ENCODE measurements at regions not wholly inside any gene's neighbourhood (a gene's known extent, or its start where the extent isn't known, plus 50 kb on each side); places are given as distances from the start of the nearest gene placed in this dataset.

GRCh38 chr18:67682516-67682915, 166.0 kb upstream of the DSEL start:
- ChIA-PET POLR2A (no interaction called here), CTCF (no interaction called here)
- Histone ChIP-seq H3K27ac (ENCODE audit: low read length) (no peak overlapping the region), H3K27me3 (ENCODE audit: control insufficient read depth, insufficient read depth, low read length) (no peaks in the 10 kb centered on the region), H3K4me1 (ENCODE audit: control insufficient read depth, insufficient read depth, low read length) (no peaks in the 10 kb centered on the region), H3K4me3 (ENCODE audit: low read depth in 2 of 2, low read length in 2 of 2) (no peak overlapping the region), H3K9me3 (ENCODE audit: control insufficient read depth, insufficient read depth, low read depth, low read length) (no peaks in the 10 kb centered on the region), H3K36me3 (ENCODE audit: control insufficient read depth, insufficient read depth, low read length) (no peaks in the 10 kb centered on the region)
- no TSS peak for BruUV-seq (replicated peaks)
- ATAC-seq (no peak), DNase-seq (ENCODE audit: low read depth, low spot score) (no peak)
- TF ChIP-seq REST (IDR thresholded peaks at IDR 0.05; ENCODE audit: insufficient read depth in 1 of 2, low read depth in 2 of 2, low read length in 1 of 2) = no peak
- intact Hi-C loops (cut with micrococcal nuclease; ENCODE audit: unreplicated experiment) = no loop called here
- in situ Hi-C loops (cut with HindIII; ENCODE audit: low pct_unique_long_range_greater_than_20kb, low sequenced_read_pairs) = no loop called here

GRCh38 chr18:67677489-67677888, 161.0 kb upstream of the DSEL start:
- in situ Hi-C loops (cut with HindIII; ENCODE audit: low pct_unique_long_range_greater_than_20kb, low sequenced_read_pairs) (no loop called here), intact Hi-C loops (cut with micrococcal nuclease; ENCODE audit: unreplicated experiment) (no loop called here)
- Histone ChIP-seq H3K9me3 (ENCODE audit: control insufficient read depth, insufficient read depth, low read depth, low read length) (no peaks in the 10 kb centered on the region), H3K27me3 (ENCODE audit: control insufficient read depth, insufficient read depth, low read length) (no peaks in the 10 kb centered on the region), H3K4me3 (ENCODE audit: low read depth in 2 of 2, low read length in 2 of 2) (no peak overlapping the region), H3K36me3 (ENCODE audit: control insufficient read depth, insufficient read depth, low read length) (no peaks in the 10 kb centered on the region), H3K4me1 (ENCODE audit: control insufficient read depth, insufficient read depth, low read length) (no peaks in the 10 kb centered on the region), H3K27ac (ENCODE audit: low read length) (no peak overlapping the region)
- BruUV-seq (replicated peaks) = no TSS peak
- DNase-seq (ENCODE audit: low read depth, low spot score) = no peak
- CTCF ChIA-PET = no interaction called here
- no peak for ATAC-seq
- POLR2A ChIA-PET = no interaction called here
- TF ChIP-seq POLR2AphosphoS5 (IDR thresholded peaks at IDR 0.05; ENCODE audit: low read depth, low read length) (no peak), REST (IDR thresholded peaks at IDR 0.05; ENCODE audit: insufficient read depth in 1 of 2, low read depth in 2 of 2, low read length in 1 of 2) (no peak), SIN3A (IDR thresholded peaks at IDR 0.05; ENCODE audit: borderline replicate concordance, insufficient read depth, low read depth, low read length) (no peak), CTCF (IDR thresholded peaks at IDR 0.05) (no peak), TCF7L2 (IDR thresholded peaks at IDR 0.05; ENCODE audit: low read depth, low read length) (no peak)
